CD4-positive, alpha-beta T cell (primary cell): ENCODE measurements at regions not wholly inside any gene's neighbourhood (a gene's known extent, or its start where the extent isn't known, plus 50 kb on each side); places are given as distances from the start of the nearest gene placed in this dataset.

Source experiments
- ATAC-seq: fragments of 200-7000 bp; cut with Tn5 transposase; one replicate; pipeline ENCODE4 v1.10.0; 2022; ENCODE audit warnings: mild to moderate bottlenecking; ENCODE audit not compliant: poor library complexity
- CTCF ChIA-PET: fragments of 350-600 bp; sonication (Branson Sonifier 250); formaldehyde crosslinking; loops from one replicate; lab custom pipeline; 2021; ENCODE audit warnings: antibody characterized with exemption, inconsistent platforms; lab: Charles Lee
- POLR2A ChIA-PET: fragments of 350-600 bp; sonication (Branson Sonifier 250); formaldehyde crosslinking; loops from one replicate; lab custom pipeline; 2021; ENCODE audit warnings: antibody characterized with exemption, inconsistent platforms; lab: Charles Lee
- DNase-seq, 14 experiments: peaks; one replicate each; pipeline ENCODE4 v3.0.0-alpha.2; 2013 to 2020; ENCODE audit warnings: mixed read lengths in 2 of 14
- H3K27ac ChIP-seq, 2 donors: one replicate each; pipeline versions ENCODE4 v1.5.1 to v1.7.0; 2013; ENCODE audit warnings: low read length in 2 of 2, low read depth in 1 of 2, mild to moderate bottlenecking in 1 of 2
- H3K27me3 ChIP-seq, 2 experiments: 1 replicate in 1 of 2; 2 replicates in 1 of 2; pipeline versions ENCODE4 v1.6.1 to v1.7.0; 2013; ENCODE audit warnings: low read length in 2 of 2, control low read depth in 1 of 2, mild to moderate bottlenecking in 1 of 2, moderate library complexity in 1 of 2; ENCODE audit not compliant: insufficient read depth in 2 of 2, control insufficient read depth in 1 of 2
- H3K36me3 ChIP-seq: one replicate; pipeline ENCODE4 v1.6.1; 2013; ENCODE audit warnings: low read length, control low read depth; ENCODE audit not compliant: insufficient read depth
- H3K4me1 ChIP-seq: one replicate; pipeline ENCODE4 v1.6.1; 2013; ENCODE audit warnings: low read length, control low read depth; ENCODE audit not compliant: insufficient read depth
- H3K4me3 ChIP-seq: one replicate; pipeline ENCODE4 v1.5.1; 2013; ENCODE audit warnings: mild to moderate bottlenecking, low read length, moderate library complexity
- H3K9me3 ChIP-seq, 2 experiments: 1 replicate in 1 of 2; 2 replicates in 1 of 2; pipeline versions ENCODE4 v1.6.1 to v1.7.0; 2013; ENCODE audit warnings: low read length in 2 of 2, mild to moderate bottlenecking in 2 of 2, control low read depth in 1 of 2, moderate library complexity in 1 of 2; ENCODE audit not compliant: control insufficient read depth in 1 of 2, insufficient read depth in 1 of 2
- H3K27ac Mint-ChIP-seq: one replicate; pipeline ENCODE4 v1.8.0; 2020; ENCODE audit warnings: mixed read lengths
- H3K27me3 Mint-ChIP-seq: one replicate; pipeline ENCODE4 v1.8.0; 2021; ENCODE audit warnings: mixed read lengths
- H3K36me3 Mint-ChIP-seq: one replicate; pipeline ENCODE4 v1.8.0; 2021; ENCODE audit warnings: low read depth, mixed read lengths
- H3K4me1 Mint-ChIP-seq: one replicate; pipeline ENCODE4 v1.8.0; 2021; ENCODE audit warnings: low read depth, mixed read lengths
- H3K4me3 Mint-ChIP-seq: one replicate; pipeline ENCODE4 v1.8.0; 2020; ENCODE audit warnings: mild to moderate bottlenecking, mixed read lengths
- H3K9me3 Mint-ChIP-seq: one replicate; pipeline ENCODE4 v1.8.0; 2020; ENCODE audit warnings: mixed read lengths
- intact Hi-C, 2 experiments: fragments of 100-400 bp; cut with DNase I in 1 of 2; cut with micrococcal nuclease in 1 of 2; formaldehyde crosslinking; loops; one replicate each; pipeline versions ENCODE4 v1.15.1 to v1.9.0; 2023 to 2025; cut with DNase I, micrococcal nuclease
- TF ChIP-seq, protein P1 (sequence below): fragments of 200-600 bp; IDR thresholded peaks from one replicate; pipeline ENCODE4 v1.8.0; 2022; ENCODE audit warnings: antibody characterized with exemption, mild to moderate bottlenecking

DNA sequence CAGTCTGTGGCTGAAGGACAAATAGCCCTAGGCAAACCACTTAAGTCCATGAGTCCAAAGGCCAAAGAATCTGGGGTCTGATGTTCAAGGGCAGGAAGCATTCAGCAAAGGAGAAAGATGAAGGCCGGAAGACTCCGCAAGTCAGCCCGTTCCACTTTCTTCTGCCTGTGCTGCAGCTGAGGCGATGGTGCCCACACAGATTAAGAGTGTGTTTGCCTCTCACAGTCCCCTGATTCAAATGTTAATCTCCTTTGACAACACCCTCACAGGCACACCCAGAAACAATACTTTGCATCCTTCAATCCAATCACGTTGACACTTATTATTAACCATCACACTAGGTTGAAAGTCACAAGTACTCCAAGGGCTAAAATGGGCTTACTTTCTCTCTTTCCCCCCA is 605.4 kb upstream of the GNPDA2 start:
- H3K4me3 ChIP-seq = no peak overlapping the region
- no peaks in the 10 kb centered on the region for H3K36me3 ChIP-seq
- TF ChIP-seq, protein P1, sequence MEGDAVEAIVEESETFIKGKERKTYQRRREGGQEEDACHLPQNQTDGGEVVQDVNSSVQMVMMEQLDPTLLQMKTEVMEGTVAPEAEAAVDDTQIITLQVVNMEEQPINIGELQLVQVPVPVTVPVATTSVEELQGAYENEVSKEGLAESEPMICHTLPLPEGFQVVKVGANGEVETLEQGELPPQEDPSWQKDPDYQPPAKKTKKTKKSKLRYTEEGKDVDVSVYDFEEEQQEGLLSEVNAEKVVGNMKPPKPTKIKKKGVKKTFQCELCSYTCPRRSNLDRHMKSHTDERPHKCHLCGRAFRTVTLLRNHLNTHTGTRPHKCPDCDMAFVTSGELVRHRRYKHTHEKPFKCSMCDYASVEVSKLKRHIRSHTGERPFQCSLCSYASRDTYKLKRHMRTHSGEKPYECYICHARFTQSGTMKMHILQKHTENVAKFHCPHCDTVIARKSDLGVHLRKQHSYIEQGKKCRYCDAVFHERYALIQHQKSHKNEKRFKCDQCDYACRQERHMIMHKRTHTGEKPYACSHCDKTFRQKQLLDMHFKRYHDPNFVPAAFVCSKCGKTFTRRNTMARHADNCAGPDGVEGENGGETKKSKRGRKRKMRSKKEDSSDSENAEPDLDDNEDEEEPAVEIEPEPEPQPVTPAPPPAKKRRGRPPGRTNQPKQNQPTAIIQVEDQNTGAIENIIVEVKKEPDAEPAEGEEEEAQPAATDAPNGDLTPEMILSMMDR = no peak
- peaks cover 12% of the 10 kb centered on the region for H3K9me3 Mint-ChIP-seq
- no peaks in the 10 kb centered on the region for H3K4me1 Mint-ChIP-seq
- H3K36me3 Mint-ChIP-seq = no peaks in the 10 kb centered on the region
- POLR2A ChIA-PET = no interaction called here
- H3K27me3 ChIP-seq = no peaks in the 10 kb centered on the region
- CTCF ChIA-PET = no interaction called here
- H3K27me3 Mint-ChIP-seq = no peaks in the 10 kb centered on the region
- no peak for ATAC-seq
- no peak overlapping the region for H3K27ac ChIP-seq
- no peaks in the 10 kb centered on the region for H3K4me1 ChIP-seq
- H3K27ac Mint-ChIP-seq = no peak overlapping the region
- intact Hi-C loops = no loop called here
- DNase-seq = no peak
- no peak overlapping the region for H3K4me3 Mint-ChIP-seq
- H3K9me3 ChIP-seq = peaks cover 0 to 3% of the 10 kb centered on the region in 2 experiments

DNA sequence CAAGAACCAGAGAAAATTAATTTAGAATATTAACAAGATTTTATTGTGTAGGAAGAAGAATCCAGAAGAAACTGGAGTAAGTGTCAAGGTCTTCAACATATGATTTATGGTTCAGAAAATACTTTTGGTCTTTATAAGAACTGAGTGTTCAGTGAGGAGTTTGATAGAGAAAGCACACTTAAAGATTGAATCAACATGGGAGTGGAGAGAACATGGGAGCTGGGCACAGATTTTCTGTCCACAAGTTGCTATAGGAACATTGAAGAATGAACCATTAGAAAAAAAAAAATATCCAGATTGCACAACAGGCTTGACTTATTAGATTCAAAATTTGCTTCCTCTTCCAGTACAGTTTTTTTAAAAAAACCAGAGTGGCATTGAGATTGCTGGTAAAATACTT is 601.2 kb upstream of the GNPDA2 start:
- Histone ChIP-seq H3K9me3 (peaks cover 0 to 8% of the 10 kb centered on the region in 2 experiments), H3K27ac (no peak overlapping the region), H3K36me3 (no peaks in the 10 kb centered on the region), H3K4me3 (no peak overlapping the region), H3K4me1 (no peaks in the 10 kb centered on the region), H3K27me3 (no peaks in the 10 kb centered on the region)
- no peaks in the 10 kb centered on the region for H3K4me1 Mint-ChIP-seq
- intact Hi-C loops = no loop called here
- H3K9me3 Mint-ChIP-seq = peaks cover 13% of the 10 kb centered on the region
- ChIA-PET CTCF (no interaction called here), POLR2A (no interaction called here)
- H3K36me3 Mint-ChIP-seq = no peaks in the 10 kb centered on the region
- TF ChIP-seq, protein P1 = no peak
- DNase-seq = no peak
- no peak overlapping the region for H3K4me3 Mint-ChIP-seq
- ATAC-seq = no peak
- H3K27me3 Mint-ChIP-seq = no peaks in the 10 kb centered on the region
- no peak overlapping the region for H3K27ac Mint-ChIP-seq

DNA sequence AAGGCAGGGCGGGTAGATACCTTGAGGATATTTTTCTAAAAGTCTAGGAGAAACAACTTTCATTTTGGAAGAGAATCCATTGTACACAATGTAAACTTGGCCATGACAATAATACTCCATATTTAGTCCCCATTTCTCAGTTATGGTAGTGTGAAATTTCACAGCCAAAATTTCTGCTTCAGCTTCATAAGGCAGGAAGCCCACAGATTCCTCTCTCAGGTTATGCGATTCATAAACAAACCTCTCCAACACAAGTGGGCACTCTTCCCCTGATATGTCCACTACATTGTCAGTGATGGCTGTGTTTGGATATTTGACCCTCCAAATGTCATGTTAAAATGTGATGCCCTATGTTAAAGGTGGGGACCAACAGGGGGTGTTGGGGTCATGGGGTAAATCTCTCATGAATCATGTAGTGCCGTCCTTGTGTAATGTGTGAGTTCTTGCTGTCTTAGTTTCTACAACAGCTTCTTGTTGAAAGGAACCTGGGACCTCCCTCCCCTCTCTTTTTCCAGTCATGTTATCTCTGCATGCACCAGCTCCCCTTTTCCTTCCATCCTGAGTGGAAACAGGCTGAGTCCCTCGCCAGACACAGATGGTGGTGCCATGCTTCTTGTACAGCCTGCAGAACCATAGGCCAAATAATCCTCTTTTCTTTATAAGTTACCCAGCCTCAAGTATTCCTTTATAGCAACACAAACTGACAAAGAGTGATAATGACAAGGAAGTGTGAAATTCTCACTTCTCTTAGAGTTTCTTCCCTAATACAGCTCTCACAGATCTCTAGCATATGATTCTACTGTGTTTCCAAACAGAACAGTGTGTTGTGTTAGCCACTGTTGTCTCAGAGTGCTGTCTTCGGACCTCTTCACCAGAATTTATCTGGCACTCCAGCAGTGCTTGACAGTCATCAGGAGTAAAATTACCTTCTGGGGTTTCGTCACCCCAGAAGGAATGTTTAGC is 598.4 kb upstream of the GNPDA2 start:
- H3K27me3 Mint-ChIP-seq = no peaks in the 10 kb centered on the region
- H3K9me3 ChIP-seq = peaks cover 0 to 5% of the 10 kb centered on the region in 2 experiments
- TF ChIP-seq, protein P1 = no peak
- DNase-seq (no peak), ATAC-seq (no peak)
- H3K27me3 ChIP-seq = no peaks in the 10 kb centered on the region
- no peaks in the 10 kb centered on the region for H3K4me1 Mint-ChIP-seq
- no peak overlapping the region for H3K27ac ChIP-seq
- ChIA-PET CTCF (interaction anchor here (1.6 kb wide), 1 partner anchor 9 kb away, joined by 3 read pairs; no protein-coding TSS in a partner anchor), POLR2A (no interaction called here)
- no peaks in the 10 kb centered on the region for H3K36me3 ChIP-seq
- no peaks in the 10 kb centered on the region for H3K36me3 Mint-ChIP-seq
- intact Hi-C loops = no loop called here
- no peak overlapping the region for H3K4me3 Mint-ChIP-seq
- H3K9me3 Mint-ChIP-seq = peaks cover 15% of the 10 kb centered on the region
- no peaks in the 10 kb centered on the region for H3K4me1 ChIP-seq
- no peak overlapping the region for H3K4me3 ChIP-seq
- H3K27ac Mint-ChIP-seq = no peak overlapping the region
